GM18951 (cell line): ENCODE measurements at regions not wholly inside any gene's neighbourhood (a gene's known extent, or its start where the extent isn't known, plus 50 kb on each side); places are given as distances from the start of the nearest gene placed in this dataset.
"Not testable (repeated sequence)": the region's sequence is repeated elsewhere in the genome, so short reads cannot be mapped to it uniquely, and the experiment has no call there.

ENCODE experiments used
- POLR2A ChIP-seq: IDR thresholded peaks from 4 replicates; pipeline ENCODE4 v1.6.1; 2011; ENCODE audit warnings: mild to moderate bottlenecking; ENCODE audit not compliant: insufficient read length, insufficient read depth; ENCODE audit errors: extremely low read depth
- in situ Hi-C: fragments of 300-500 bp; cut with MboI; formaldehyde crosslinking; loops from one replicate; pipeline ENCODE4 v1.12.0; 2022; ENCODE audit warnings: low sequenced_read_pairs, mixed read lengths, inconsistent platforms; ENCODE audit not compliant: unreplicated experiment

DNA sequence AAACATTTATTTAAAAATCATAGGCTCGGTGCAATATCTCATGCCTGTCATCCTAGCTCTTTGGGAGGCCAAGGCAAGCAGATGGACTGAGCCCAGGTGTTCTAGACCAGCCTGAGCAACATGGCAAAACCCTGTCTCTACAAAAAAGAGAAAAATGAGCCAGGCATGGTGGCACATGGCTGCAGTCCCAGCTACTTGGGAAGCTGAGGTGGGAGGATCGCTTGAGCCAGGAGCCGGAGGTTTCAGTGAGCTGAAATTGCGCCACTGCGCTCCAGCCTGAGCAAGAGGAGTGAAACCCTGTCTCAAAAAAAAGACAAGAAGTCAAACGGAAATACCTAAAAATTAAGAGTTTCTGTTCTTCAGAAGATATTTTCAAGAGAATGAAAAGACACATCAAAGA is 122.3 kb downstream of the RSL24D1 start:
- no peak for TF ChIP-seq POLR2A
- in situ Hi-C loops = no loop called here

DNA sequence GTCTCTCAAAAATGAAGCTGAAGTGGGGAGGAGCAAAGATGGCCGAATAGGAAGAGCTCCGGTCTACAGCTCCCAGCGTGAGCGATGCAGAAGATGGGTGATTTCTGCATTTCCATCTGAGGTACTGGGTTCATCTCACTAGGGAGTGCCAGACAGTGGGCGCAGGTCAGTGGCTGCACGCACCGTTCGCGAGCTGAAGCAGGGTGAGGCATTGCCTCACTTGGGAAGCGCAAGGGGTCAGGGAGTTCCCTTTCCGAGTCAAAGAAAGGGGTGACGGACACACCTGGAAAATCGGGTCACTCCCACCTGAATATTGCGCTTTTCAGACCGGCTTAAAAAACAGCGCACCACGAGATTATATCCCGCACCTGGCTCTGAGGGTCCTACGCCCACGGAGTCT is 132.8 kb downstream of the RSL24D1 start:
- in situ Hi-C loops = not testable (repeated sequence)

DNA sequence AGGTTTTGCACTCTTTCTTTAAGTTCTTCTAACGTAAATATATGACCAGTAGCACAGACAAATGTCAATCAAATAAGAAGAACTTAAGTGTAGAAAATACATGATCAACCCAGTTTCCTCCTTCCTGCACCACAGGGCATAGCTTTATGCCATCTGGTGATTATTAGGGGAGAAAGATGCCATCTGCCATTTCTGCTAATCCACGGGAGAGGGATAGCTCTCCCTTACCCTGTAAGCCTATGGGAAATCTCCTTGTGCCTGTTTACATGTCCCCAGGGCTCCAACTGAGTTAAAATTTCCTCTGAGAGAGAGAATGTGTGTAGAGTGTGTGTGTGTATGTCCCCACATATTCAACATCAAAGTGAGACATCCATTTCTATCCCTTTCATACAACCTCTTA is 135.9 kb downstream of the RSL24D1 start:
- in situ Hi-C loops = no loop called here
- no peak for TF ChIP-seq POLR2A

DNA sequence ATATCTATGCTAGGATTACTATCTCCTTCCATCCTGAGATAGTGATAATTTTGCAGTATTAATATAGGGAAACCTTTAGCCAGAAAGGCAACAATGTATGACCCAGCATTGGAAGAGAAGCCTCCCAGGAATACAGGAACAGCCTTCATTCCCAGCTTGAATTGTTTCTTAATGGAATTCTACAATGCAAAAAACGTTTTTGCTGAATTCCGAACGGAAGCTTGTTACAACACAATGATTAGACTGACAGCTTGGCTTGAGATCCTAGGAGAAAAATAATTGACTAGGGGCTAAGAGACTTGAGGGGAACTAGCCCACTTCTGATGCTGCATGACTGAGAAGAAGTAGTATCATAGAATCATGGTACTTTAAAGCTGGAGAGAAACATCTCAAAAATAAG is 140.2 kb downstream of the RSL24D1 start:
- in situ Hi-C loops = no loop called here
- no peak for TF ChIP-seq POLR2A

DNA sequence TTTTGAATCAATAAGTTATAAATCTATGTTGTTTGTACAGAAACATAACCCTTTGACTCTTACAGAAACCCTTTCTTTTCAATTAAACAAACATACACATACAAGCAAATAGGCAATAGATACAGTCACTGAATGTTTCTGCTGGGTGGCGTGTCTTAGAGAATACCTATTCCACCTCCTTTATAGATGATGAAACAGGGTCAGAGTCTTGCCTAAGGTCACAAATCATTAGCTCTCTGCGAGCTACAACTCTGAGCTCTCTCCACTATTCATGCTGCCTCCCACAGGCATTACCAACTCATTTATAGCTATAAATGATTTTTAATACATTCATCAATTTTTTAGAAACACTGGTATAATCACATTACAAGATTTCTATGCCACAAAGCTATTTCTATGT is 152.6 kb downstream of the RSL24D1 start:
- TF ChIP-seq POLR2A = no peak
- in situ Hi-C loops = no loop called here

DNA sequence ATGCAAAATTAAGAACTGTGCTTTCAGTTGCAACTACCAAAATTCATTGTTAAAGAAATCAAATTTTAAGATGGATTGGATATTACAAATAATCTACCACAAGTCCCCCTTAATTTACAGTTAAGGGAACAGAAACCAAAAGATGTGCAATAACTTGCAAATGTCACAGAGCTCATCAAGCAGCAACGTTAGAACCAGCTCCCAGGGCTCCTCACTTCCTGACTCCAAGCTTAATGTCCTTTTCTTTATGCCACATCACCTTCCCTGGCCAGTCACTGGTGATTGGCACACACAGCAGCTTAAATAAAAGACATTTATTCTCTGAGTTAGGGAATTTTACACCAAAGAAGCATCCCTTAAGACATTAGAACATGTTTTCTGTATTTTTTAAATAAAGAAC is 159.7 kb downstream of the RSL24D1 start:
- in situ Hi-C loops = no loop called here

DNA sequence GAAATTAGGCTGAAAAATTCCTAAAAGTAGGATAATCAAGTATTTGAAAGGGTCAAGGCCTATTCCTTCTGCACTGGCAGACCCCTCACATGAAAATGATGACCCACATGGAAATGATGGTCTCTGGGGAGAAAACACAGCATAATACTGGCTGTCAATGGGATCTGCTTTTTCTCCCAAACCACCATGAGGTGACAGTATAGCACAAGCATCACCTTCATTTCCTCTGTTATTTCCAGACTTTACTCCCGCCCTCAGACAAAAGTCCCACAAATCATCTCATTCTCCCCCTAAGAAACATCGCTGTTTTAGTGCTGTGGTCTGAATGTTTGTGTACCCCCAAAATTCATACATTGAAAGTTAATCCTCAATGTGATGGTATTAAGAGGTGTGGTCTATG is 161.0 kb downstream of the RSL24D1 start:
- in situ Hi-C loops = no loop called here
- TF ChIP-seq POLR2A = no peak

More for the DNA sequence above, 159.7 kb downstream of the RSL24D1 start:
- no peak for TF ChIP-seq POLR2A

DNA sequence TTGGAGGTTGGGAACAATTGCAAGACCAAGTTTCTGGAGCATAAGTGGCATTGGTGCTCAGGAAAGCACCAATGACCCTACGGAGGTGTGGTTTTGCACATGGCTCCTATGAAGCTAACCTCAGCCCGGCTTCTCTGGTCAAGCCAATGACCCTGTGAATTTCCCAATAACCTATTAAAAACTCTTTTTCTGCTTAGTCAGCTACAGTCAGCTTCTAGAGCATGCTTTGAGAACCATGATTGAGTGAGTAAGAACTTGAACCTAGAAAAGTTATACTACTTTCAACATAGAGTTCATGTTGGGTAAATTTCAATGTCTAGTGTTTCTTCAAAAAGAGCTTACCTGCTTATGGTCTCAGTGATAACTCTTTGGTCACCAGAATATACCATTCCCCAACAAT is 163.2 kb downstream of the RSL24D1 start:
- in situ Hi-C loops = no loop called here
- TF ChIP-seq POLR2A = no peak

DNA sequence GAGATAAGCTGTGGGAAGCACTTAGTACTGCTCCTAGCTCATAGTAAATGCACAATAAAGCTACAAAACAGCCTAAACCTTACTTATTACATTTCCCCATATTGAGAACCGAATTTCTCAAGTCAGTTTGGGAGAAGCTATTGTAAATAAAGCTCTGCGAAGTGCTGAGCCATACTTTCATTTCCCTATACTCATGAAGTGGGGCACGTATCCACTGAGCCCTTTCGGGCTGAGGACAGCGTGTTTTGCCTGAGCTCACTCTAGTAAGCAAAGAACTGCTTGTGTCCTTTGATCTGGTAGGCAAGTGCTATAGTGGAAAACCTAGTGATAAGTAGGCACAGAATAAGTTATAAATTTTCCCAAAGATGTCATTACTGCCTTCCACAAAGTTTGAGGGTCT is 165.0 kb downstream of the RSL24D1 start:
- TF ChIP-seq POLR2A = no peak
- in situ Hi-C loops = no loop called here

DNA sequence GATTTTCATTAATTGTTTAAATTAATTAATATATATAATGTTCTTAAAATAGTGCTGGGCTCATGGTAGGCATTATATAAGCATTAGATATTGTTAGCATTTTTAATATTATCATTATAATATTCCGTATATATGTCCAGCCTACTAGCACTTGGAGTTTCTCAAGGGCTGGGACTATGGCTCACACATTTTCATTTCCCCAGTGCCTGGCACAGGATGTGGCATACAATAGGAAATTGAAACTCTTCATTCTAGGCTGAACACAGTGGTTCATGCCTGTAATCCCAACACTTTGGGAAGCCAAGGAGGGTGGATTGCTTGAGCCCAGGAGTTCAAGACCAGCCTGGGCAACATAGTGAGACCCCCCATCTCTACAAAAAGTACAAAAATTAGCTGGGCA is 170.4 kb downstream of the RSL24D1 start:
- no peak for TF ChIP-seq POLR2A
- in situ Hi-C loops = no loop called here

DNA sequence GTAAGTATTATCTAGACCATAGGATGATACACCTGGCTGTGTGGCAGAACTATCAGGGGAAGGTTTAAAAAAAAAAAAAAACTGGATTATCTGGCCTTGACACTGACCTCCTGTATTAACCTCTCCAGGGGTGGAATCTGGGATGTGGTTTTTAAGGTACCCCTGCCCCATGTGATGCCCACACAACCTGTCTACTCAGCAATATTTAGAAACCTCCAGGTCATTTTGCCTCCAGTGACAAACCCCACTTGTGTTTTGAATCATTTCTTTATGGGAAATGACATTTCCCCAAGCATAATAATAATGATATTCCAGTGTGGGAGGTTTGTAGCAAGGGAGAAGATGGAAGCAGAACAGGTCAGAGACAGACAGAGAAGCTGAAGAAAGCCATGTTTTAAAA is 179.1 kb downstream of the RSL24D1 start:
- no peak for TF ChIP-seq POLR2A
- in situ Hi-C loops = no loop called here

DNA sequence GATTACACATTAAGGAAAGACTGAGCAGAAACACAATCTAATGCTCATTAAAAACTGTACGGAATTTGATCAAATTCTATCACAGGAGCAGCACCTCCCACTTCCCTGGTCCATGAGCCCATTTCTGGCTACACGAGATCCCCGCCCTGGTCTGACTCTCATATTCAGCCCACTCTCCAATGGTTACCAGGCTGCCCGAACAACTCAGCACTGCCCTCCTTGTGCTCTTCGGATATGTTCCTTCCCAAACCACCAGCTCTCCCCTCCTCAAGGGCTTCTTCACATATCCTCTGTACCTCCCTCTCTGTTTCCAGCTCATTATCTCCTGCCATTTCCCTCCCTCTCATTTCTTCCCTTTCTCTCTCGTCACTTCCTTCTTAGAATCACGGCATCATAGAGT is 180.5 kb downstream of the RSL24D1 start:
- no peak for TF ChIP-seq POLR2A
- in situ Hi-C loops = no loop called here

DNA sequence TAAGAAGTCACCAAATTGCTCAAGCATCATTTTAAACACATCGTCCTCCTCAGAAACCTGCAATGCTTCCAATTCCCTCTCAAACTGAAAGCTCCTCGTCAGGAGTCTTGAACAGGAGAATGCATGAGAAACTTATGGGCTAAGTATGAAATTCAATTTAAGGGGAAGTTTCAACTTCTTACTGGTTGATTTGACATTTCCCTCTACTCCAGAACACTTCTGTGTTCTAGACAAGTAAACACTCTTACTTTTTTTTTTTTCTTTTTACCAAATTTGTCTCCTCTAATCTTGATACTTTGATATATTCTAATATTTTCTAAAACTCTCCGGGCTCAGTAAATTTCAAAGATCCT is 181.7 kb downstream of the RSL24D1 start:
- in situ Hi-C loops = no loop called here
- no peak for TF ChIP-seq POLR2A

DNA sequence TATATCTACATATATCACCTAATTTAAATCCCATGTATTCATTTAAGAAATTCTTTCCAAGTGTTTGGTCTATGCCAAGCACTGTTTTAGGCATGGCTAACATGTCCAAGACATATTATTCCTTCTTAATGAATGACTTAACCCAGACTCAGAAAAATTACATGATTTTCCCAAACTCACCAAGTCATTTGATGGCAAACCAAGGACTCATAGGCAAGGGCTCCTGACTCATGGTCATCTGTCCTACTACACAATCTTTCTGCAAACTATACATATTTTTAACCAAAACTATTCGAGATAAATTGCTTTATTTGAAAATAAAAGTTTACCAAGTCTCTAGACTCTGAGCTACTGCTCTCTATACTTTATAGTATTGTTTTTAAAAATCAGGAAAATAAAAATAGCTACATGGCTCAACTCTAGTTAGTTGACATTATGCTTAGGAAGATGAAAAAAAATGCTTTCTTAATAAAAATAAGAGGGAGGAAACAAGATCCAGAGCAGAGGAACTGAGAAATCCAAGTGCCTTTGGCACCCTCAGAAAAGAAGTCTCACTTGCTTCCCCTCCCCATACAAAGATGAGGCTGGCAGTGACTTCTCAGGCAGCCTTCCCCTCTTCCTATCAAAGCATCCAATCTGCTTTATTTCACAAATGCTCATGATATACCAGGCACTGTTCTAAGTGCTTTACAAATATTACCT is 182.2 kb downstream of the RSL24D1 start:
- no peak for TF ChIP-seq POLR2A
- in situ Hi-C loops = no loop called here

DNA sequence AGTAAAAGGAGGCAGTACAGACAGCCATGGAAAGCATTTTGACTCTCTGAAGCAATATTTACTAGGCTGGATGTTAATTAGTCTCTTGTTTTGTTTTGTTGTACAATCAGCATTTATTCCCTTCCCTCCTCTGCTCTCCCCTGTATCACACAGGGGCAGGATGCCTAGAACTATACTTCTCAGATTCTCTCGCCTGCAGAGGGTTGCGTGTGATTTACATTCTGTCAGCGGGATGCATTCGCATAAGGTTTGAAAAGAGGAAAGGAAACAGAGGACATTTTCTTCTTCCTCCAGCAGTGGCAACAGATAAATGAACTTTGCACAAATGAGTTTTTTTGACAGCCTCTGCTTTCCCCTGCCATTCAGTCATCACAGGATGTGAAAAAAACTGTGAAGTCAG is 188.3 kb downstream of the RSL24D1 start:
- in situ Hi-C loops = no loop called here
- no peak for TF ChIP-seq POLR2A

DNA sequence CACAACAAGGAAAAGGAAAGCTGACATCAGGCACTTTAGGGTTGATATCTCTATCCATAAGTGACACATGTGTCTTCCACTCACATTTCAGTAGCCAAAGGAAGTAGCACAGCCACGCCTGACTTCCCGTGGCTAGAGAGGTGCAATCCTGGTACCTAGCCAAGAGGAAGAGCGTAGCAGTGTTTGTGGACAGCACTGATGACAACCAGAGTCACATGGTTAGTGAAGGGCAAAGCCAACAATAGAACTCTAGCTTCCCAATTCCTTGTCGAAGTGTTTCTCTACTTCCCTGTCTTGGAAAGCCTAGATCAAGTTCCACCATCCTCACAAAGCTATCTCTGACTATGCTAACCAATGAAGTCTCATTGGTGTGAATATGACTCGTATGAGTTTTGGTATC is 189.2 kb downstream of the RSL24D1 start:
- in situ Hi-C loops = no loop called here
- TF ChIP-seq POLR2A = no peak

DNA sequence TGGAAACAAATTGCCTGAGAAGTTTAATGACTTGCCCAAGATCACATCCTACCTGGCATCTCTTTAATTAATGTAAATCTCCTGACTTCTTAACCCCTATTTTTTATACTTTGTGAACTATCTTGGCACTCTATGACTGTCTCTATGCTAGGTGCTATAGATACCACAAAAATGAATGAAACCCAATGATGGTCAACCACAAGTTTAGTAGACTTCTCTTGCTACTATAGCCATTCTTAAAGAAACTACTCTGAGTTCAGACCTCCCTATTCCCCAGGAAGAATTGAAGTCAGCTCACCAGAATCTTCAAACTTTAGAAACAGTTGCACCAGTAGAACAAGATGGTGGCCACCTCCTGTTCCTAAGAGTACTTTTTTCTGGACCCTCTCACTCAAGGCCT is 191.1 kb downstream of the RSL24D1 start:
- in situ Hi-C loops = no loop called here
- TF ChIP-seq POLR2A = no peak
